ENCODE measurements at regions not wholly inside any gene's neighbourhood (a gene's known extent, or its start where the extent isn't known, plus 50 kb on each side); places are given as distances from the start of the nearest gene placed in this dataset.

DNA sequence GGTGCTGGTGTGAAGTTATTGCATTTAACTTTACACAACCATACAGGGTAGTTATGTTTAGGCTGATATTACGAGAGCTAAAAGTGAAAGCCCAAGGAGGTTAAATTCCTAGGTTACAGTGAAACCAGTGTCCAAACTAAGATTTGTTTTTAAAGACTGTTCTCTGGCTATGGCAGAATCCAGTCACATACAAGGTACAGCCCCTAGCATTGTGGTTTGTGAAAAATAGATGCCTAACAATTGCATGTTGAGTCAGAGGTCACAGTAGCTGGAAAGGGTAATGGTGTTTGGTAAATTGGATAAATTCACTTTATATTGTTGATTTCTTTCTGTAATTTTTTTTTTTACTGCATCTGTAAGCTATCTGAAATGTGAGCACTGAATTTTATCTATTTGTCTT, 614.6 kb upstream of the TBL1XR1 start:
- TF ChIP-seq CTCF (IDR thresholded peaks at IDR 0.05) (no peak), POLR2A (IDR thresholded peaks at IDR 0.05) (no peak)

All from testis (tissue), 2 donors.